HG03060 (cell line): ENCODE measurements at regions not wholly inside any gene's neighbourhood (a gene's known extent, or its start where the extent isn't known, plus 50 kb on each side); places are given as distances from the start of the nearest gene placed in this dataset.
A peak's percentile ranks its signal among the peaks of the same experiment; 100 is the strongest.
"Not testable (repeated sequence)": the region's sequence is repeated elsewhere in the genome, so short reads cannot be mapped to it uniquely, and the experiment has no call there.

ENCODE experiments used
- ATAC-seq: cut with Tn5 transposase; IDR thresholded peaks from one replicate; pipeline ENCODE4 v1.9.1; 2021; ENCODE audit warnings: low read depth, moderate number of reproducible peaks; ENCODE audit not compliant: unreplicated experiment

DNA sequence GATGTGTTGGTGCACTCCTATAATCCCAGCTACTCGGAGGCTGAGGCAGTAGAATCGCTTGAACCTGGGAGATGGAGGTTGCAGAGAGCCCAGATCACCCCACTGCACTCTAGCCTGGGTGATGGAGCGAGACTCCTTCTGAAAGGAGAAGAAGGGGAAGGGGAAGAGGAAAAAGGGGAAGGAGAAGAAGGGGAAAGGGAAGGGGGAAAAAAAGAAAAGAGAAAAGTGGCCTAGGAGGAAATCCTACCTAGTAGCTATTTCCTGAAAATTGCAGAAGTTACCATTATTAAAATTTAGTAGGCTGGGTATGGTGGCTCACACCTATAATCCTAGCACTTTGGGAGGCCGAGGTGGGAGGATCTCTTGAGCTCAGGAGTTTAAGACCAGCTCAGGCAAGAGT, 67.4 kb downstream of the ARRDC3 start:
- ATAC-seq = no peak

- ATAC-seq = peak; percentile 50
Observed at GRCh38 chr5:91313757-91314673, 69.1 kb downstream of the ARRDC3 start.

GRCh38 chr5:91312698-91313097, 70.4 kb downstream of the ARRDC3 start:
- no peak for ATAC-seq

DNA sequence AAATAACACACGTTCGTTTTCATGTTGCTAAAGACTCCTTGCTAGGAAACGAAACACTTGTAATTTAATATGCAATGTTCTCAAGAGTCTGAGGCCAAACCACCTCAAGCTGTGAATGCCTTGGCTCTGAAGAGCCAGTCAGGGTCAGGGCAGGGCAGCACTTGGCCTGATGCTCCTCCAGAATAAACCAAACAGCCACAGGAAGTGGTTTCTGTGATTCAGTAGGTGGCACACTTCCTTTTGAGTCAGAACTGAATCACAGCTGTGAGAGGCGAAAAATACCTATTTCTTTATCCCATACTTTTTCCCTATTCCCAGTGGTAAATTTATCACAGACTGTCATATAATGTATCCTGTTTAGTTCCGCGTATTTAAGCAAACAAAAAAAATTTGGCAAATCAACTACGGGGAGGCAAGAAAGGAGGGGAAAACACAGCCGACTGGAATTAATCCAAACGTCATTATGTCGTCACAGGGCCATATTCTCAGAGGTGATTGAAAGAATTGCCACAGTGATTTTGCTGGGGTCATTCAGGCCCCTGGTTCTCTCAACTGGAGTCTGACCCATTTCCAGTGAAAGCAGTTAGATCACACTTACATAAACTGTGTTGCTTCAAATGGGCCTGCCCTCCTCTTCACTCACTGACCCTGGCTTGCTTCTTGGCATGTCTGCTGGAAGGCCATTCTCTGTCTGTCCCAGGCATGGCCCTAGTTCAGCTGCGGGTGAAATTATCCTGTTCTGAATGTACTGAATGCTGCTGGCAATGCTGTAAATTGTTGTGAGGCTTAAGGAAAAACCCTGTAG, 71.2 kb downstream of the ARRDC3 start:
- peak; percentile 94 for ATAC-seq

- no peak for ATAC-seq
Observed at GRCh38 chr5:91311168-91311696, 71.9 kb downstream of the ARRDC3 start.

DNA sequence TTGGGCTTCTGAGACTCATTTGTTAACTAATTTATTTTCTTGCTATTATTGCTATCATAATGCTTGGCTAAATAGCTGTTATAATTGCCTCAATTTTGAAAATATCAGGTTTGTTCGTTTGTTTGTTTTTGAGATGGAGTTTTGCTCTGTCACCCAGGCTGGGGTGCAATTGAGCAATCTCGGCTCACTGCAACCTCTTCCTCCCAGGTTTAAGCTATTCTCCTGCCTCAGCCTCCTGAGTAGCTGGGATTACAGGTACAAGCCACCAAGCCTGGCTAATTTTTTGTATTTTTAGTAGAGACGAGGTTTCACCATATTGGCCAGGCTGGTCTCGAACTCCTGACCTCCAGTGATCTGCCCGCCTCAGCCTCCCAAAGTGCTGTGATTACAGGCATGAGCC, 75.0 kb downstream of the ARRDC3 start:
- ATAC-seq = not testable (repeated sequence)

DNA sequence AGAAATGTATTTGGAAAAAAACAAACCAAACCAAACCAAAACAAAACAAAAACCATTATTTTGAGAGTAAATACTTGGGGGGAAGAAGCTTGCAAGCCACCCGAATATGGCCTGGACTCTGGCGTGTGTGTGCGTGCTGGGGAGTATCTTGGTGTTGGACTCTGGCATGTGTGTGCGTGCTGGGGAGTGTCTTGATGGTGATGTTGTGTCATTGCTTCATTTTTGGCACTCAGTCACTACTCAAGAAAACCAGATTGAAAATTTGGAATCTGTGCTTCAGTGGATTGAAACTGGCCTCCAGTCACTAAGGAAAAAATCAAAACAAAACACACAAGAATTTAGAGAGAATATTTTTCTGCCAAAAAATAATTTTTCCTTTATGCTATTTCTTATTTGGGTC, 76.1 kb downstream of the ARRDC3 start:
- ATAC-seq = no peak

DNA sequence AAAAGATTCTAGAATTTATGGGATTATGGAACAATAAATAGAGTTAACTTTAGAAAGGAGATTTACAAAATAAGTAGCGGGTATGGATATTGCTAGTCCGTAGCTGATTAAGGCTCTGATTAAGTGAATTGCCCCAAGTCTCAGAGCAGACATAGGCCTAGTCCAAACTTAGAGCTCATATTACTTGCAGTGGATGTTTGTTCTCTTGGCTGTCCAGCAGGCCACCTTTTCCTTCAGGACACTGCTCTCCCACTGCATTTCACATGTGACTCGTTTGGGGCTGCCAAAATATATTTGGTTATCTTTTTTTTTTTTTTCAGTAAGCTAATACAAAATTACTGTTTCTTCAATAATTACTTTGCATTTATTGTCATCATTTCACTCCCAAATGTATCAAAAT, 76.6 kb downstream of the ARRDC3 start:
- ATAC-seq = no peak

DNA sequence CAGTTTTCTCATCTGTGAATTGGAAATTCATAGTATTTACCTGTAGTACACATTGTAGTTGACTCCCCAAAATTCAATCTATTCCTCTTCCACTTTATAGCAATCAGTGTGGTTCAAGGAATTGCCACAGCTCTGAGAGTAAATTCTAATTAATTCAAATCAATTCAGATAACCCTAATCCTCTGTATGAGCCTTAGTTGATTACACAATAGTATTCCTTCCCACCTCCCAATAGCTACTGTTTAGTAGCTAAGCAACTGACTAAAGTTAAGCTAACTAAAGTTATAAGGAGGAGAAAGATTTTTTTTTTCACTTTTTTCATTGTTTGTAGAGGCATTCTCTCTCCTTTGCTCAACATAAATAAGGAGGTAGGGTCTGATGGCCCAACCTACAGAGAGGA, 77.5 kb downstream of the ARRDC3 start:
- no peak for ATAC-seq

DNA sequence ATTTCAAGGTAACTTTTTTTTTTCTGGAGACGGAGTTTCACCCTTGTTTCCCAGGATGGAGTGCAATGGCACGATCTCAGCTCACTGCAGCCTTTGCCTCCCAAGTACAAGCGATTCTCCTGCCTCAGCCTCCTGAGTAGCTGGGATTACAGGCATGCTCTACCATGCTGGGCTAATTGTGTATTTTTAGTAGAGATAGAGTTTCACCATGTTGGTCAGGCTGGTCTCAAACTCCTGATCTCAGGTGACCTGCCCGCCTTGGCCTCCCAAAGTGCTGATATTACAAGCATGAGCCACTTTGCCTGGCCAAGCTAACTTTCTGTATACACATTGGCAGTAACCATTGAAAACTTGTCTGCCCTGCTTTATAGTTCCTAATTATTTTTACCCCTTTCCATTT, 79.1 kb downstream of the ARRDC3 start:
- not testable (repeated sequence) for ATAC-seq

DNA sequence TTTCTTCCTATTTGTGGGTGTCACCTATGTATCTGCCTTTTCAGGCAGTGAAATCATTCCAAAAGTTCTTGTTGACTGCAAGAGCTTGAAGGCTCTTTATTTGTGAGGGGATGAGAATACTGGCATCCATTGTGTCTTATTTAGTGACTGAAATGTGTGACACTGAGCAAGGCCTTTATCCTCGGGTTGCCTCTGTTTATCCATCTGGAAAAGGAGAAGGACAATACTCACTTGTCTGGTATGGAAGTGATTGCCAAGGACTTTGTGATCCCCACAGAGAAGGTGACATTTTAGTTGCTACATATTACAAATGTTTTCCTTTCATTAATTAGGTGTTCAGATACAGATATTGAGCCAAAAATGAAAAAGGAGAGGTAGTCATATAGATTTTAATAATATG, 80.2 kb downstream of the ARRDC3 start:
- no peak for ATAC-seq

- ATAC-seq = no peak
Observed at GRCh38 chr5:91302305-91302704, 80.8 kb downstream of the ARRDC3 start.

GRCh38 chr5:91301106-91301846, 81.8 kb downstream of the ARRDC3 start:
- no peak for ATAC-seq

DNA sequence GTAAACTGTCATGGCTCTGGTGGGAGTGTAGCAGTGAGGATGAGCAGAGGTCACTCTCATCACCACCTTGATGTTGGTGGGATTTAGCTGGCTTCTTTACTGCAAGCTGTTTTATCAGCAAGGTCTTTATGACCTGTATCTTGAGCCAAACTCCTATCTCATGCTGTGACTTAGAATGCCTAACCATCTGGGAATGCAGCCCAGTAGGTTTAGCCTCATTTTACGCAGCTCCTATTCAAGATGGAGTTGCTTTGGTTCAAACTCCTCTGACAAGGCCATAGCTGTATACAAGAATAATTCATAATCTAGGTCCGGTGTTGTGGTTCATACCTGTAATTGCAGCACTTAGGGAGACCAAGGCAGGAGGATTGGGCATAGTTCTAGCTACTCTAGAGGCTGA, 85.1 kb downstream of the ARRDC3 start:
- ATAC-seq = no peak

DNA sequence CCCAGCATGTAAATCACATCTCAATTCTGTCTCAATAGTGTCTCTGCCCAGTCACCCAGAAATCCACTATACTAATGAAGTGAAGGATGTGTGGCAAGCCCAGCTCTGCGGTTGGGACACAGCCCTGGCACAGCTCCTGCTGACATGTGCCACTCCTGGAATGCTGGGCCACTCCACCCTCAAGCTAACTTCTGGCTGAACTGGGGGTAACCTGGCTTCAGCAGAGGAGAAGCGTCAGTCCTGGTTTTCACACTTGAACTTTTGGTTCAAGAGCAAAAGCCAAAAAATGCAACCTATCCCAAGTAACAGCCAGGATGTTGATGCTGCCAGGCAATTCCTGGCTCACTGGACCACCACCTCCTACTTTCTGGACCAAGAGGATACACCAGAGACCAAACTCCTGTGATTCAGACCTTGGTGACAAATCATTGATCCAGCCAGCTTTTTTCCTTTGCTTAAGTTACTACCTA, 86.4 kb downstream of the ARRDC3 start:
- ATAC-seq = no peak

DNA sequence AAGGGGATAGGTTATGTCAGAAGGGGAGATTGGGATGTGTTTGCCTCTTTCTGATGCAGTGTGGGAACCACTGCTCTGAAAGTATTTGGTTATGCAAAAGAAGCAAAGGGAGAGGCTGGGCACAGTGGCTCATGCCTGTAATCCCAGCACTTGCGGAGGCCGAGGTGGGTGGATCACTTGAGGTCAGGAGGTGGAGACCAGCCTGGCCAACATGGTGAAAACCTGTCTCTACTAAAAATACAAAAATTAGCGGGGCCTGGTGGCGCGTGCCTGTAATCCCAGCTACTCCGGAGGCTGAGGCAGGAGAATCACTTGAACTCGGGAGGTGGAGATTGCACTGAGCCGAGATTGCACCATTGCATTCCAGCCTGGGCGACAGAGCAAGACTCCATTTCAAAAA, 87.0 kb downstream of the ARRDC3 start:
- not testable (repeated sequence) for ATAC-seq

- ATAC-seq = peak; percentile 93
Observed at GRCh38 chr5:91293131-91293530, 90.0 kb downstream of the ARRDC3 start.

- no peak for ATAC-seq
Observed at GRCh38 chr5:91291628-91292569, 91.2 kb downstream of the ARRDC3 start.

GRCh38 chr5:91288118-91288916, 94.8 kb downstream of the ARRDC3 start:
- no peak for ATAC-seq
